Esophagus muscularis mucosa (tissue), 3 donors: ENCODE measurements at regions not wholly inside any gene's neighbourhood (a gene's known extent, or its start where the extent isn't known, plus 50 kb on each side); places are given as distances from the start of the nearest gene placed in this dataset.

Source experiments
- POLR2A ChIP-seq: fragments of 450-650 bp; IDR thresholded peaks from one replicate; pipeline ENCODE4 v1.6.1; 2017; ENCODE audit warnings: antibody characterized with exemption, moderate library complexity, mild to moderate bottlenecking, low read depth
- TF ChIP-seq, protein P1 (sequence below), 3 experiments: fragments of 200-600 bp in 2 of 3; fragments of 450-650 bp in 1 of 3; sonication (generic) in 2 of 3; IDR thresholded peaks; one replicate each; pipeline ENCODE4 v1.5.1; 2017 to 2019; ENCODE audit warnings: antibody characterized with exemption in 3 of 3, mild to moderate bottlenecking in 2 of 3, moderate library complexity in 1 of 3

GRCh38 chr4:110865611-110866259 is 242.9 kb upstream of the PITX2 start:
- TF ChIP-seq, protein P1, sequence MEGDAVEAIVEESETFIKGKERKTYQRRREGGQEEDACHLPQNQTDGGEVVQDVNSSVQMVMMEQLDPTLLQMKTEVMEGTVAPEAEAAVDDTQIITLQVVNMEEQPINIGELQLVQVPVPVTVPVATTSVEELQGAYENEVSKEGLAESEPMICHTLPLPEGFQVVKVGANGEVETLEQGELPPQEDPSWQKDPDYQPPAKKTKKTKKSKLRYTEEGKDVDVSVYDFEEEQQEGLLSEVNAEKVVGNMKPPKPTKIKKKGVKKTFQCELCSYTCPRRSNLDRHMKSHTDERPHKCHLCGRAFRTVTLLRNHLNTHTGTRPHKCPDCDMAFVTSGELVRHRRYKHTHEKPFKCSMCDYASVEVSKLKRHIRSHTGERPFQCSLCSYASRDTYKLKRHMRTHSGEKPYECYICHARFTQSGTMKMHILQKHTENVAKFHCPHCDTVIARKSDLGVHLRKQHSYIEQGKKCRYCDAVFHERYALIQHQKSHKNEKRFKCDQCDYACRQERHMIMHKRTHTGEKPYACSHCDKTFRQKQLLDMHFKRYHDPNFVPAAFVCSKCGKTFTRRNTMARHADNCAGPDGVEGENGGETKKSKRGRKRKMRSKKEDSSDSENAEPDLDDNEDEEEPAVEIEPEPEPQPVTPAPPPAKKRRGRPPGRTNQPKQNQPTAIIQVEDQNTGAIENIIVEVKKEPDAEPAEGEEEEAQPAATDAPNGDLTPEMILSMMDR (IDR thresholded peaks at IDR 0.05), result no peak
- TF ChIP-seq POLR2A, result no peak
